ENCODE measurements at regions not wholly inside any gene's neighbourhood (a gene's known extent, or its start where the extent isn't known, plus 50 kb on each side); places are given as distances from the start of the nearest gene placed in this dataset.

- no peaks in the 10 kb centered on the region for H3K36me3 ChIP-seq
- no peaks in the 10 kb centered on the region for H3K9me3 ChIP-seq
- no peak overlapping the region for H3K4me3 ChIP-seq
- ATAC-seq (no peak), DNase-seq (no peak)
- no peak overlapping the region for H3K27ac ChIP-seq
- intact Hi-C loops (cut with DNase I), result no loop called here
- no peaks in the 10 kb centered on the region for H3K27me3 ChIP-seq
- no peak for TF ChIP-seq CTCF (IDR thresholded peaks at IDR 0.05)
- WGBS, 2 donors, result 87 to 91% methylated on average over 10 of the region's 10 CpGs
- H3K4me1 ChIP-seq, result no peaks in the 10 kb centered on the region
Observed at GRCh38 chr6:166683477-166683876, 56.4 kb upstream of the RPS6KA2 start.

GRCh38 chr6:166679566-166679965, 52.5 kb upstream of the RPS6KA2 start:
- Histone ChIP-seq H3K36me3 (no peaks in the 10 kb centered on the region), H3K27me3 (no peaks in the 10 kb centered on the region), H3K4me1 (peaks cover 0 to 4% (median 0%) of the 10 kb centered on the region in 9 donors), H3K9me3 (peaks cover 0 to 6% (median 0%) of the 10 kb centered on the region in 11 donors), H3K4me3 (no peak overlapping the region), H3K27ac (no peak overlapping the region)
- ATAC-seq (no peak), DNase-seq (no peak)
- no peak for TF ChIP-seq CTCF (IDR thresholded peaks at IDR 0.05)
- intact Hi-C loops (cut with DNase I), result no loop called here
- 98 to 99% methylated on average over 31 of the region's 31 CpGs for WGBS, 2 donors

- Histone ChIP-seq H3K4me1 (peaks cover 0 to 16% (median 11%) of the 10 kb centered on the region in 9 donors), H3K9me3 (peaks cover 0 to 6% (median 0%) of the 10 kb centered on the region in 11 donors), H3K27me3 (no peaks in the 10 kb centered on the region), H3K27ac (no peak overlapping the region), H3K36me3 (no peaks in the 10 kb centered on the region), H3K4me3 (no peak overlapping the region)
- no peak for ATAC-seq
- intact Hi-C loops (cut with DNase I), result no loop called here
- no peak for TF ChIP-seq CTCF (IDR thresholded peaks at IDR 0.05)
- WGBS, 2 donors, result 89 to 90% methylated on average over 10 of the region's 10 CpGs
- no peak for DNase-seq
Observed at GRCh38 chr6:166678426-166678825, 51.4 kb upstream of the RPS6KA2 start.

- Histone ChIP-seq H3K4me1 (peaks cover 0 to 20% (median 16%) of the 10 kb centered on the region in 9 donors), H3K4me3 (no peak overlapping the region), H3K27ac (no peak overlapping the region), H3K9me3 (peaks cover 0 to 6% (median 0%) of the 10 kb centered on the region in 11 donors), H3K27me3 (peaks cover 0 to under 1% (median 0%) of the 10 kb centered on the region in 7 donors), H3K36me3 (no peaks in the 10 kb centered on the region)
- TF ChIP-seq CTCF (IDR thresholded peaks at IDR 0.05), result no peak
- intact Hi-C loops (cut with DNase I), result no loop called here
- 94 to 98% methylated on average over 6 of the region's 6 CpGs for WGBS, 2 donors
- DNase-seq (no peak), ATAC-seq (no peak)
Observed at GRCh38 chr6:166677941-166678340, 50.9 kb upstream of the RPS6KA2 start.

Measured in heart right ventricle (tissue), 16 donors.